ENCODE measurements at regions not wholly inside any gene's neighbourhood (a gene's known extent, or its start where the extent isn't known, plus 50 kb on each side); places are given as distances from the start of the nearest gene placed in this dataset.

- intact Hi-C loops (cut with micrococcal nuclease), result no loop called here
Measured at GRCh38 chr6:25121186-25121585, 158.0 kb upstream of the CARMIL1 start.

More at GRCh38 chr6:25121186-25121585, 158.0 kb upstream of the CARMIL1 start:
- Histone ChIP-seq H2AFZ (replicated peaks; ENCODE audit: low read length, poor library complexity) (no peak overlapping the region), H4K8ac (ENCODE audit: low read depth in 2 of 2, low read length in 2 of 2) (no peak overlapping the region), H4K5ac (ENCODE audit: low read depth, low read length) (no peak overlapping the region), H2BK20ac (ENCODE audit: low read depth, low read length) (no peak overlapping the region), H3K4me1 (ENCODE audit: control insufficient read depth, insufficient read depth, low read length) (no peaks in the 10 kb centered on the region), H3K23ac (ENCODE audit: low read depth, low read length) (no peak overlapping the region), H2AK5ac (ENCODE audit: low read depth, low read length) (no peak overlapping the region), H3K27ac (ENCODE audit: insufficient read depth, low read length) (no peak overlapping the region), H4K91ac (ENCODE audit: insufficient read depth, low read depth, low read length) (no peak overlapping the region), H3K14ac (replicated peaks; ENCODE audit: low read depth, low read length) (no peak overlapping the region), H2BK5ac (ENCODE audit: low read depth, low read length, poor library complexity, severe bottlenecking) (no peak overlapping the region), H3K9me1 (ENCODE audit: insufficient read depth, low read length) (no peaks in the 10 kb centered on the region), H3K4me2 (ENCODE audit: low read depth, low read length) (no peak overlapping the region), H3K4ac (ENCODE audit: low read depth, low read length) (no peak overlapping the region), H3K4me3 (ENCODE audit: insufficient read depth, low read depth, low read length) (no peak overlapping the region), H3K56ac (ENCODE audit: extremely low read depth, insufficient read depth, low read length) (no peak overlapping the region), H3K18ac (ENCODE audit: low read depth, low read length) (no peak overlapping the region), H3K36me3 (ENCODE audit: control insufficient read depth, insufficient read depth, low read length) (no peaks in the 10 kb centered on the region), H3K9ac (ENCODE audit: low read depth, low read length) (no peak overlapping the region), H2AK9ac (replicated peaks; ENCODE audit: low read depth, low read length, poor library complexity) (no peak overlapping the region), H3K79me1 (ENCODE audit: low read depth in 1 of 2, low read length in 2 of 2) (no peaks in the 10 kb centered on the region), H4K20me1 (ENCODE audit: insufficient read depth, low read length) (no peaks in the 10 kb centered on the region), H2BK15ac (ENCODE audit: low read depth, low read length) (no peak overlapping the region), H3K9me3 (ENCODE audit: control insufficient read depth, insufficient read depth, low read length) (no peaks in the 10 kb centered on the region), H3K27me3 (ENCODE audit: control insufficient read depth, insufficient read depth, low read length) (no peaks in the 10 kb centered on the region), H2BK120ac (ENCODE audit: low read depth, low read length) (no peak overlapping the region)
- POLR2A ChIA-PET (ENCODE audit: unreplicated experiment), result no interaction called here
- DNase-seq, result no peak
- BruUV-seq (replicated peaks), result no TSS peak
- CTCF ChIA-PET, result no interaction called here
- dilution Hi-C loops (cut with HindIII; ENCODE audit: low sequenced_read_pairs, unreplicated experiment), result no loop called here
- ATAC-seq (ENCODE audit: low read depth), result no peak
- in situ Hi-C loops (cut with MboI; ENCODE audit: low sequenced_read_pairs), result no loop called here
- no peak for TF ChIP-seq MAZ (IDR thresholded peaks at IDR 0.05; ENCODE audit: borderline replicate concordance, low read depth, low read length)
- TF ChIP-seq MAFK (IDR thresholded peaks at IDR 0.05; ENCODE audit: low read depth, low read length), result no peak
- no peak for TF ChIP-seq RFX5 (IDR thresholded peaks at IDR 0.05; ENCODE audit: low read depth, low read length)
- TF ChIP-seq RAD21 (IDR thresholded peaks at IDR 0.05; ENCODE audit: low read length), result no peak
- no peak for TF ChIP-seq FOS (IDR thresholded peaks at IDR 0.05; ENCODE audit: low read depth, low read length)
- TF ChIP-seq ELK1 (IDR thresholded peaks at IDR 0.05; ENCODE audit: borderline replicate concordance, low read depth, low read length), result no peak
- TF ChIP-seq RCOR1 (IDR thresholded peaks at IDR 0.05; ENCODE audit: insufficient replicate concordance, low read length), result no peak
- TF ChIP-seq CEBPB (IDR thresholded peaks at IDR 0.05; ENCODE audit: low read depth, low read length), result no peak
- no peak for TF ChIP-seq CHD1 (IDR thresholded peaks at IDR 0.05; ENCODE audit: low read depth, low read length)
- TF ChIP-seq, protein P1, sequence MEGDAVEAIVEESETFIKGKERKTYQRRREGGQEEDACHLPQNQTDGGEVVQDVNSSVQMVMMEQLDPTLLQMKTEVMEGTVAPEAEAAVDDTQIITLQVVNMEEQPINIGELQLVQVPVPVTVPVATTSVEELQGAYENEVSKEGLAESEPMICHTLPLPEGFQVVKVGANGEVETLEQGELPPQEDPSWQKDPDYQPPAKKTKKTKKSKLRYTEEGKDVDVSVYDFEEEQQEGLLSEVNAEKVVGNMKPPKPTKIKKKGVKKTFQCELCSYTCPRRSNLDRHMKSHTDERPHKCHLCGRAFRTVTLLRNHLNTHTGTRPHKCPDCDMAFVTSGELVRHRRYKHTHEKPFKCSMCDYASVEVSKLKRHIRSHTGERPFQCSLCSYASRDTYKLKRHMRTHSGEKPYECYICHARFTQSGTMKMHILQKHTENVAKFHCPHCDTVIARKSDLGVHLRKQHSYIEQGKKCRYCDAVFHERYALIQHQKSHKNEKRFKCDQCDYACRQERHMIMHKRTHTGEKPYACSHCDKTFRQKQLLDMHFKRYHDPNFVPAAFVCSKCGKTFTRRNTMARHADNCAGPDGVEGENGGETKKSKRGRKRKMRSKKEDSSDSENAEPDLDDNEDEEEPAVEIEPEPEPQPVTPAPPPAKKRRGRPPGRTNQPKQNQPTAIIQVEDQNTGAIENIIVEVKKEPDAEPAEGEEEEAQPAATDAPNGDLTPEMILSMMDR (conservative IDR thresholded peaks at IDR 0.05; ENCODE audit: low read depth, low read length), result no peak
- TF ChIP-seq BHLHE40 (IDR thresholded peaks at IDR 0.05; ENCODE audit: low read depth, low read length), result no peak
- no peak for TF ChIP-seq POLR2A (IDR thresholded peaks at IDR 0.05; ENCODE audit: low read depth, low read length)
- TF ChIP-seq SMC3 (IDR thresholded peaks at IDR 0.05; ENCODE audit: low read depth, low read length), result no peak
- TF ChIP-seq, protein P2, sequence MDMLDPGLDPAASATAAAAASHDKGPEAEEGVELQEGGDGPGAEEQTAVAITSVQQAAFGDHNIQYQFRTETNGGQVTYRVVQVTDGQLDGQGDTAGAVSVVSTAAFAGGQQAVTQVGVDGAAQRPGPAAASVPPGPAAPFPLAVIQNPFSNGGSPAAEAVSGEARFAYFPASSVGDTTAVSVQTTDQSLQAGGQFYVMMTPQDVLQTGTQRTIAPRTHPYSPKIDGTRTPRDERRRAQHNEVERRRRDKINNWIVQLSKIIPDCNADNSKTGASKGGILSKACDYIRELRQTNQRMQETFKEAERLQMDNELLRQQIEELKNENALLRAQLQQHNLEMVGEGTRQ (IDR thresholded peaks at IDR 0.05; ENCODE audit: low read depth, low read length), result no peak
- TF ChIP-seq NFE2L2 (IDR thresholded peaks at IDR 0.05; ENCODE audit: low read depth, low read length), result no peak
- no peak for TF ChIP-seq MXI1 (IDR thresholded peaks at IDR 0.05; ENCODE audit: borderline replicate concordance, low read depth, low read length)

Data from IMR-90 (cell line).